ENCODE measurements at regions not wholly inside any gene's neighbourhood (a gene's known extent, or its start where the extent isn't known, plus 50 kb on each side); places are given as distances from the start of the nearest gene placed in this dataset.
"Not testable (repeated sequence)": the region's sequence is repeated elsewhere in the genome, so short reads cannot be mapped to it uniquely, and the experiment has no call there.

DNA sequence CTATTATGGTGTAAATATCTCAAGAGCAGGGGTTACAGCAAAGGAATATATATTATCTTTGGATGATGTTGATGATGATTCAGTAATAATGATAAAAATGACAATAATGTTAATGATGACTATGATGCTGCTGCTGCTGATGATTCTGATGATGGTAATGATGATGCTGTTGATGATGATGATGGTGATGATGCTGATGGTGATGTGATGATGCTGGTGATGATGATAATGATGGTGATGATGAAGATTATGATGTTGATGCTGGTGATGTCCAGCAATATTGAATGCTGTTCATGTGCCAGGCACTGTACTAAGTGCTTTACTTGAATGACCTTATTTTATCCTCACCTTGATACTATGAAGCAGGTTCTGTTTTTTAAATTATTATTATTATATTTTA, 226.0 kb upstream of the ANKH start:
- DNase-seq (ENCODE audit: low read depth, low spot score) = no peak

DNA sequence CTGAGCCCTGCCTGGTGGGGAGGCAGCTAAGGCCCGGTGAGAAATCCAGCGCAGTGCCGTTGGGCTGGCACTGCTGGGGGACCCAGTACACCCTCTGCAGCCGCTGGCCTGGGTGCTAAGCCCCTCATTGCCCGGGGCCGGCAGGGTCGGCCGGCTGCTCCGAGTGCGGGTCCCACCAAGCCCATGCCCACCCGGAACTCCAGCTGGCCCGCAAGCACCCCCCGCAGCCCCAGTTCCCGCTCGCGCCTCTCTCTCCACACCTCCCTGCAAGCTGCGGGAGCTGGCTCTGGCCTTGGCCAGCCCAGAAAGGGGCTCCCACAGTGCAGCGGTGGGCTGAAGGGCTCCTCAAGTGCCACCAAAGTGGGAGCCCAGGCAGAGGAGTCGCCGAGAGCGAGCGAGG, 225.1 kb upstream of the ANKH start:
- not testable (repeated sequence) for DNase-seq (ENCODE audit: low read depth, low spot score)

- no peak for DNase-seq (ENCODE audit: low read depth, low spot score)
Measured at GRCh38 chr5:15092801-15093200, 221.2 kb upstream of the ANKH start.

GRCh38 chr5:15085671-15086070, 214.1 kb upstream of the ANKH start:
- no peak for DNase-seq (ENCODE audit: low read depth, low spot score)

DNA sequence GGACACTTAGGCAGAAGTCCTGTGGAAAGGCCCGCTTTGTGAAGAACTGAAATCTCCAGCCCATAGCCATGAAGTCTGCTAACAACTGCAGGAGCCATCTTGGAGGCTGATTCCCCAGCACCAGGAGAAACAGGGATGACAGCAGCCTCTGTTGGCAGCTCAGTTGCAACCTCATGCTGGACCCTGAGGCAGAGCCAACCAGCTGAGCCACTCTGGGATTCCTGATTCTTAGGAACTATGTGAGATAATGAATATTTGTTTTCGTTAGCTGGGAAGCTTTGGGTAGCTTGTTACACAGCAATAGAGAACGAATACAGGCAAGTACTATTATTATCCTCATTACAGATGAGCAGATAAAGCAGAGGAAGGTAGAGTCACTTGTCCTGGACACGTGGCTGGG, 210.5 kb upstream of the ANKH start:
- no peak for DNase-seq (ENCODE audit: low read depth, low spot score)

- DNase-seq (ENCODE audit: low read depth, low spot score) = no peak
Measured at GRCh38 chr5:15080219-15080618, 208.6 kb upstream of the ANKH start.

- DNase-seq (ENCODE audit: low read depth, low spot score) = no peak
Measured at GRCh38 chr5:15079566-15079965, 208.0 kb upstream of the ANKH start.

DNA sequence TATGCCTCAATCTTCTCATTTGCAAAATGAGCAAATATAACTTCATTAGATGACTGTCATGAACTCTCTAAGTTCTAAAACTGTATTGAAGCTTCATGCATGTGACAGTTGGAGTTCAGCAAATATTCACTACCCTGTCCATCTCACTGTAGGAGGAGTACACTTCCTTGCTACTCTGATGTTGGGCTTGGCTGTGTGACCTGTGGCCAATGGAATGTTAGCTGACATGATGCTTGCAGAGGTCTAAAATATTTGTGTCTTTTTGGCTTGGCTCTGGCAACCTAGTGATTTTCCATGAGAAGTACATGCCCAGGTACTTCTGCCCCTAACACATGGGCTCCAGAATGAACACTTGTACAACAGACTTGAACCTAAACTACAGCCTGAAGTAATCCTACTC, 203.1 kb upstream of the ANKH start:
- no peak for DNase-seq (ENCODE audit: low read depth, low spot score)

DNA sequence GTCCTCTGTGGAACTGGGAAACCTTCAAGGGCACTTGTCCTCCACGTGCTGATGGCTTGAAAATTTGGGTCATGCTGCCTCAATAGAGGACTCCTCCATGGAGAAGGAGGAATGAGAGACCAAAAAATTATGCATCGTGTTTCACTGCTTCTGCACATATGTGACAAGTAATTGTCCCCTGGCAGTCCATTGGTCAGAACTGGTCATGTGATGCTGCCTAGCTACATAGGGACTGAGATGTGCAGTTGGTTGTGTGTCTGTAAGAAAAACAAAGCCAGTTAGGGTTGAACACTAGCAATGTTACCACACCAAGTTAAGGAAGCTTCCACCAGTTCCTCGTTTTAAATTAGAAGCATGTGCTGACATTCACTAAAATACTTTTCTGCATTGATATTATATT, 201.9 kb upstream of the ANKH start:
- DNase-seq (ENCODE audit: low read depth, low spot score) = no peak

DNA sequence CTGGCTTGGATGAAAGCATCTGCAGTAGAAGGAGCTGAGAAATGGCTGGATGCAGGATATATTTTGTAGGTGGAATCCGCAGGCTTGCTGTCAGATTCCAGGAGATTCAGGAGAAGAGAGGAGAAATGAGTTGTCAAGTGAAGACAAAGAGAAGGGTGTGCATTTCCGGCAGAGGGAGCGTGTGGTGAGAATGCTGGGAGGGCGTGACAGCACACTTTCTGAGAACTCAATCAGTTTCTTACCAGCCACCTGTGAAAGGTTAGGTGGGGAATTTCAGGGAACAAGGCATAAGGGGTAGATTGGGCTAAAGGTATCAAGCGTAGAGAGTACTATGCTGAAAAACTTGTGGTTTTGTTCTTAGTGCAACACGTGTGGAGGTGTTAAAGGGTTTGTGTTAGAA, 199.3 kb upstream of the ANKH start:
- DNase-seq (ENCODE audit: low read depth, low spot score) = no peak

GRCh38 chr5:15069407-15069905, 197.9 kb upstream of the ANKH start:
- DNase-seq (ENCODE audit: low read depth, low spot score) = no peak

DNA sequence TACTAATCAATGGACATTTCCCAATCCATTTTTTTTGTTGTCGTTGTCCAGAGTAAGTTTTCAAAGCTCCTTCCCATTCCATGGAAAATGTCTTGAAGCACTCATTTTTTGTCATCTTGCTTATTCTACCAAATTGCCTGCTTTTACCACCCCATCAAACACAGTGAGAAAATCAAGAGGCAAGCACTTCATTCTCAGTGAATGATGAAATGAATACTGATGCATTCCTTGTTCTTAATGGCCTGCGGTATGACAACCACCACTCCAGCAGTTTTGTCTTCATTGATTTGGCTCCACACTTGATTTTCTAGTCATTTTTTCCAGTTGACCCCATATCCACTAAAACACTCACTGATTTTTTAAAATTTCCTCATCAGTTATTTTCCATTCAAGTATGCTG, 193.5 kb upstream of the ANKH start:
- no peak for DNase-seq (ENCODE audit: low read depth, low spot score)

DNA sequence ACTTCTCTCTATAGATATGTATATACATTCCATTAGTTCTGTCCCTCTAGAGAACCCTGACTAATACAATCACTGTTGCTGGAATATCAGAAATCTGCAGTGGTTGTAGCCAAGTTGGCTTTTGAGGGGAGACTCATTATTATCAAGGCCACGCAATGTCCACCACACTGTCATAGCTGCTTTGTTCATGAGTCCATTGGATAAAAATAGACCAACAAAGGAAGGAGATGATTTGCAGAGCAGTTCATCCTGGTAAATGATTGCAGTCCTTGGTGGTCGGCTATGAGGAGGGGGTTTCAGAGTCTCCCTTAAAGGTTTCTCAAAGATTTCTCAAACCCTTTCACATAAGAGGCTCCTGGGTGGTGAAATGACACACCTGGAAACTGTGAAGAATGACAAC, 192.8 kb upstream of the ANKH start:
- DNase-seq (ENCODE audit: low read depth, low spot score) = no peak

GRCh38 chr5:15056988-15057592, 185.5 kb upstream of the ANKH start:
- DNase-seq (ENCODE audit: low read depth, low spot score) = no peak

- DNase-seq (ENCODE audit: low read depth, low spot score) = no peak
Measured at GRCh38 chr5:15044521-15044920, 172.9 kb upstream of the ANKH start.

- DNase-seq (ENCODE audit: low read depth, low spot score) = no peak
Measured at GRCh38 chr5:15037247-15037908, 165.8 kb upstream of the ANKH start.

DNA sequence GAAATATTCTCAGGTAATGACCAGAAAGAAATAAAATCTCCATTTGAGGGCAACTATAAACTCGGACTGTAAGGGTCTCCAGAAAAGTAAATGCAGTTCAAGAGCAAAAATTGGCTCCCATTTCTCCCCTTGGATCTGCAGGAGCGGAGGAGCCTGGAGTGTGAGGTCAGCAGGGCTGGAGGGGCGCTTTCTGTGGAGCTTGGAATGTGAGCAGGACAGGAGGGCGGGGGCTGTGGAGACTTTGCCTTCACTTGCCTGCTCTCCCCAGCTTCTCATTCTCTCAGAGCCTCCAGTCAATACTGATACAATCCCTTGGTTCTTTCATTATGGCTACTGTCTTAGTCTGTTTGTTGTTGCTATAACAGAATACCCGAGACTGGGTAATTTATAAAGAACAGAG, 162.8 kb upstream of the ANKH start:
- no peak for DNase-seq (ENCODE audit: low read depth, low spot score)

GRCh38 chr5:15031180-15031579, 159.6 kb upstream of the ANKH start:
- DNase-seq (ENCODE audit: low read depth, low spot score) = no peak

DNA sequence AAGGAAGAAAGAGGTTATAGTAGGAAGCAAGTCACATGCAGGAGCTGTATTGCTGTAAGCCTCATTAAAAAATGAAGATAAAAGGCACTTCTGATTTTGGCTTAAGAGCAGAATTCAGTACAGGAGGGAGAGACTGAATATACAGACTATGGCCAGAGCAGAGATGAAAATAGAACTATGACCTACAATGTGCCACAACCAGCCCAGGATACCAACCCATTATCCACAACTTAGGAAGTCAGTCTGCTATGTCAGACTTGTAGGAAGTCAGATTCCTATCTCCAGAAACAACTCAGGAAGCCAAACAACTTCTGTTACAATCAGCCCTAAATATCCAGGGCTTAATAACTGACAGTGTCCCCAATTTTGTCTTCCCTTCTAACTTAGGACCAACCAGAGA, 156.2 kb upstream of the ANKH start:
- no peak for DNase-seq (ENCODE audit: low read depth, low spot score)

GRCh38 chr5:15026944-15027343, 155.4 kb upstream of the ANKH start:
- peak; percentile 28 for DNase-seq (ENCODE audit: low read depth, low spot score)

DNA sequence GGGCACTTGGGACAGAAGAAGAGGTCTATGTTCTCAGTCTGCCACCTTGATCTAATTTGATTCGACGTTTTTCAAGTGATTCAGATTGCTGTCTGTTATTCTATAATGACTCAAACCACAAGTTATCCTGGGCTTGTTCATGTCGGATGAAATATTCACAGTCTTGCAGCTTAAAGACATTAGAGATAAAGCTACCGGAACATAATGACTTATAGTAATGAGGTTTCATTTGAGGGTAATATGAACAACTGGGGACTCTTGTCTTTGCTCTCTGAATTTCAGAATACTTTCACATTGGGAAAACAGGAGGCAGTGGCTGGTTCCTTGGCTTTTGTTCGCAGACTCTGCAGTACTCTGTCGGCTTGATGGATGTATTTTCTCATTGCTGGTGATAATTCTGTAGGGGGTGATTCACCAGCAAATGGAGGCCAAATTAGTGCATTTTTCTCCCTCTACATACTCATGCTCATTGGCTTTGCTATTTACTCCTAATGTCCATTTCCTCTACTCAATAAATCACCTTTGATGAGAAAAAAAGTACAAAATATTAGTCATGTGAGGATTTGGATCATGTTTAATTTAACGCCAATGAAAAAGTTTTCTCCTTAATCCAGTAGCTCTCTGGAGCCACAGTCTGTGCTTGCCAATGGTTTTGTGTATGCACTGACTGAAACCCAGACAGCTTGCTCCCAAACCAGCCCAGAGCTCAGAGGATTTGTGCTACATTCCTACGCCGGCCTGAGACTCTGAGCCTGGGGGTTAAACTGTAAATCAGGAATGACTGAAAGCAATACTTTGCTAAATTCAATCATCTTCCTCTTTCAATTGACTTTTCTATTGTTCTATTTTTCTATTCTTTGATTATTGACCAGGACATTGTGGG, 154.7 kb upstream of the ANKH start:
- no peak for DNase-seq (ENCODE audit: low read depth, low spot score)

GRCh38 chr5:15023846-15024245, 152.3 kb upstream of the ANKH start:
- DNase-seq (ENCODE audit: low read depth, low spot score) = no peak

DNA sequence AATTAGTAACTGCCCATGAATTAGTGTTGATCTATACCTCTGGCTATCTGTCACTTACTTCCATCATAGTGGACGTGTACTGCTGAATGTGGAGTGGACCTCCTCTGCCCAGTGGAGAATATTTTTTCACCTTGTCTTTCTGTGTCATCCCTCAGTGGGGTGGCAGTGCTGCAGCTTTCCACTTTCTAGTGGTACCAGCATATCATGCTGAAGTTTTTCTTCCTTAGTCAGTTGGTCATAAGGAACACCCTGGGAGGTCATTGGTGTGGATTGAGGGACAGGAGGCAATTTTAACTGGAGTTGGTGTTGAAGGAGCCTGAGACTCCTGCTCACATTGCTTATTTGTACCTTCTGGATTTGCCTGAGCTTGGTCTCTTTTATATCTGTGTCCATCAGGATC, 151.7 kb upstream of the ANKH start:
- DNase-seq (ENCODE audit: low read depth, low spot score) = no peak

All from iPS DF 19.7 (cell line).